Nephron (organoid): ENCODE measurements at regions not wholly inside any gene's neighbourhood (a gene's known extent, or its start where the extent isn't known, plus 50 kb on each side); places are given as distances from the start of the nearest gene placed in this dataset.
A peak's percentile ranks its signal among the peaks of the same experiment; 100 is the strongest.

Experiments
- H3K27ac Mint-ChIP-seq, 3 experiments: 2 replicates each; pipeline ENCODE4 v1.8.0; 2020; ENCODE audit warnings: mixed read lengths in 3 of 3, mild to moderate bottlenecking in 2 of 3, moderate library complexity in 1 of 3
- H3K27me3 Mint-ChIP-seq: 2 replicates; pipeline ENCODE4 v1.8.0; 2021; ENCODE audit warnings: low read depth, mild to moderate bottlenecking, moderate library complexity, mixed read lengths
- H3K36me3 Mint-ChIP-seq: 2 replicates; pipeline ENCODE4 v1.8.0; 2020; ENCODE audit warnings: low read depth, mixed read lengths
- H3K4me1 Mint-ChIP-seq: 2 replicates; pipeline ENCODE4 v1.8.0; 2020; ENCODE audit warnings: mixed read lengths
- H3K4me3 Mint-ChIP-seq, 3 experiments: 2 replicates each; pipeline ENCODE4 v1.8.0; 2020; ENCODE audit warnings: mild to moderate bottlenecking in 3 of 3, mixed read lengths in 3 of 3, moderate library complexity in 2 of 3
- H3K9me3 Mint-ChIP-seq: 2 replicates; pipeline ENCODE4 v1.8.0; 2020; ENCODE audit warnings: mixed read lengths
- CTCF ChIP-seq, 3 experiments: fragments of 200-600 bp; sonication (generic); IDR thresholded peaks; one replicate each; pipeline ENCODE4 v1.5.0; 2021; ENCODE audit warnings: antibody characterized with exemption in 3 of 3; ENCODE audit not compliant: unreplicated experiment in 3 of 3

- H3K27ac Mint-ChIP-seq: no peak overlapping the region
- H3K27me3 Mint-ChIP-seq: peaks cover 44% of the 10 kb centered on the region
- H3K4me3 Mint-ChIP-seq: no peak overlapping the region
- H3K36me3 Mint-ChIP-seq: no peaks in the 10 kb centered on the region
- H3K4me1 Mint-ChIP-seq: peaks cover 9% of the 10 kb centered on the region
- TF ChIP-seq CTCF (IDR thresholded peaks at IDR 0.05; ENCODE audit: unreplicated experiment in 3 of 3): no peak
- H3K9me3 Mint-ChIP-seq: peaks cover 19% of the 10 kb centered on the region
Measured at GRCh38 chr1:4029376-4029775, 129.3 kb upstream of the C1orf174 start.

GRCh38 chr1:4032571-4032970, 132.5 kb upstream of the C1orf174 start:
- H3K9me3 Mint-ChIP-seq: peaks cover 17% of the 10 kb centered on the region
- no peaks in the 10 kb centered on the region for H3K36me3 Mint-ChIP-seq
- peaks cover 23% of the 10 kb centered on the region for H3K27me3 Mint-ChIP-seq

GRCh38 chr1:4033129-4033676, 133.1 kb upstream of the C1orf174 start:
- no peak for TF ChIP-seq CTCF (IDR thresholded peaks at IDR 0.05; ENCODE audit: unreplicated experiment in 3 of 3)

More at GRCh38 chr1:4032571-4032970, 132.5 kb upstream of the C1orf174 start:
- no peak overlapping the region for H3K4me3 Mint-ChIP-seq
- no peak for TF ChIP-seq CTCF (IDR thresholded peaks at IDR 0.05; ENCODE audit: unreplicated experiment in 3 of 3)
- H3K4me1 Mint-ChIP-seq: peaks cover 9% of the 10 kb centered on the region
- H3K27ac Mint-ChIP-seq: no peak overlapping the region

GRCh38 chr1:4033713-4034112, 133.6 kb upstream of the C1orf174 start:
- Mint-ChIP-seq H3K27me3 (peaks cover 29% of the 10 kb centered on the region), H3K4me1 (peaks cover 9% of the 10 kb centered on the region), H3K9me3 (peaks cover 17% of the 10 kb centered on the region), H3K36me3 (no peaks in the 10 kb centered on the region), H3K27ac (peak overlapping the region in 1 of 3 experiments; percentile 74), H3K4me3 (no peak overlapping the region)
- TF ChIP-seq CTCF (IDR thresholded peaks at IDR 0.05; ENCODE audit: unreplicated experiment in 3 of 3): no peak

More at GRCh38 chr1:4033129-4033676, 133.1 kb upstream of the C1orf174 start:
- Mint-ChIP-seq H3K27ac (no peak overlapping the region), H3K4me1 (peaks cover 9% of the 10 kb centered on the region), H3K27me3 (peaks cover 29% of the 10 kb centered on the region), H3K9me3 (peaks cover 17% of the 10 kb centered on the region), H3K4me3 (no peak overlapping the region), H3K36me3 (no peaks in the 10 kb centered on the region)

GRCh38 chr1:4034318-4034887, 134.3 kb upstream of the C1orf174 start:
- Mint-ChIP-seq H3K9me3 (peaks cover 16% of the 10 kb centered on the region), H3K27ac (no peak overlapping the region), H3K4me3 (no peak overlapping the region), H3K36me3 (no peaks in the 10 kb centered on the region), H3K27me3 (peaks cover 26% of the 10 kb centered on the region), H3K4me1 (peaks cover 9% of the 10 kb centered on the region)
- no peak for TF ChIP-seq CTCF (IDR thresholded peaks at IDR 0.05; ENCODE audit: unreplicated experiment in 3 of 3)

GRCh38 chr1:4044967-4045366, 144.9 kb upstream of the C1orf174 start:
- H3K27me3 Mint-ChIP-seq: peaks cover 8% of the 10 kb centered on the region
- no peaks in the 10 kb centered on the region for H3K9me3 Mint-ChIP-seq
- no peak overlapping the region for H3K4me3 Mint-ChIP-seq
- H3K4me1 Mint-ChIP-seq: peaks cover 13% of the 10 kb centered on the region
- H3K36me3 Mint-ChIP-seq: no peaks in the 10 kb centered on the region
- no peak for TF ChIP-seq CTCF (IDR thresholded peaks at IDR 0.05; ENCODE audit: unreplicated experiment in 3 of 3)
- H3K27ac Mint-ChIP-seq: no peak overlapping the region
